SK-N-SH (cell line): ENCODE measurements at regions not wholly inside any gene's neighbourhood (a gene's known extent, or its start where the extent isn't known, plus 50 kb on each side); places are given as distances from the start of the nearest gene placed in this dataset.

ENCODE experiments used
- CTCF ChIA-PET: fragments of 300-600, 350-600 bp; formaldehyde crosslinking; extraction: SDS; loops from one replicate; lab custom pipeline; 2021; lab: Yijun Ruan, JAX
- POLR2A ChIA-PET: fragments of 350-600 bp; sonication (Branson Sonifier 250); formaldehyde crosslinking; extraction: SDS; loops from one replicate; lab custom pipeline; 2020; ENCODE audit warnings: antibody characterized with exemption, inconsistent platforms; lab: Yijun Ruan, JAX
- DNase-seq: peaks from one replicate; pipeline ENCODE4 v3.0.0; 2012
- H2AFZ ChIP-seq: fragments of 200-600 bp; sonication (generic); 2 replicates; pipeline ENCODE4 v1.8.1; 2016; ENCODE audit warnings: antibody characterized with exemption, mild to moderate bottlenecking, low read depth
- H3F3A ChIP-seq: fragments of 200-600 bp; sonication (generic); replicated peaks from 2 replicates; pipeline ENCODE3; 2016; ENCODE audit warnings: antibody characterized with exemption, mild to moderate bottlenecking; ENCODE audit not compliant: insufficient read depth
- H3K27ac ChIP-seq, 2 experiments: fragments of 200-500 bp in 1 of 2; fragments of 200-600 bp in 1 of 2; sonication (Bioruptor generic) in 1 of 2; sonication (generic), shearing (Covaris generic) in 1 of 2; 2 replicates each; pipeline versions ENCODE4 v1.5.1 to v1.6.1; 2014 to 2016; ENCODE audit warnings: low read depth in 2 of 2, inconsistent platforms in 1 of 2, low read length in 1 of 2, mild to moderate bottlenecking in 1 of 2, mixed read lengths in 1 of 2
- H3K27me3 ChIP-seq: fragments of 200-600 bp; sonication (generic), shearing (Covaris generic); 2 replicates; pipeline ENCODE4 v1.6.1; 2016; ENCODE audit warnings: mixed run types; ENCODE audit not compliant: insufficient read depth
- H3K36me3 ChIP-seq, 2 experiments: fragments of 200-500 bp in 1 of 2; fragments of 200-600 bp in 1 of 2; sonication (Bioruptor generic) in 1 of 2; sonication (generic) in 1 of 2; replicated peaks in 1 of 2; 2 replicates each; pipeline versions ENCODE3 to v1.5.1; 2014 to 2016; ENCODE audit warnings: low read length in 1 of 2, mild to moderate bottlenecking in 1 of 2; ENCODE audit not compliant: insufficient read depth in 2 of 2, control insufficient read depth in 1 of 2
- H3K4me1 ChIP-seq, 2 experiments: fragments of 200-500 bp in 1 of 2; fragments of 200-600 bp in 1 of 2; sonication (Bioruptor generic) in 1 of 2; sonication (generic), shearing (Covaris generic) in 1 of 2; 2 replicates each; pipeline versions ENCODE4 v1.5.1 to v1.6.1; 2014 to 2016; ENCODE audit warnings: low read depth in 1 of 2, low read length in 1 of 2, mixed run types in 1 of 2; ENCODE audit not compliant: insufficient read depth in 2 of 2, control insufficient read depth in 1 of 2
- H3K4me2 ChIP-seq: fragments of 200-600 bp; sonication (generic), shearing (Covaris generic); 2 replicates; pipeline ENCODE4 v1.6.1; 2017; ENCODE audit warnings: mixed run types
- H3K4me3 ChIP-seq, 2 experiments: fragments of 200-500 bp in 1 of 2; fragments of 200-600 bp in 1 of 2; sonication (Bioruptor generic) in 1 of 2; sonication (generic), shearing (Covaris generic) in 1 of 2; 2 replicates each; pipeline versions ENCODE4 v1.5.1 to v1.8.1; 2014 to 2016; ENCODE audit warnings: low read depth in 2 of 2, inconsistent platforms in 1 of 2, low read length in 1 of 2, mild to moderate bottlenecking in 1 of 2, mixed read lengths in 1 of 2, moderate library complexity in 1 of 2
- H3K79me2 ChIP-seq: fragments of 200-600 bp; sonication (generic); 2 replicates; pipeline ENCODE4 v1.8.1; 2017; ENCODE audit warnings: mild to moderate bottlenecking; ENCODE audit not compliant: insufficient read depth
- H3K9ac ChIP-seq: fragments of 200-600 bp; sonication (generic); 2 replicates; pipeline ENCODE4 v1.6.1; 2017; ENCODE audit warnings: mixed run types
- H3K9me2 ChIP-seq: fragments of 200-600 bp; sonication (generic); 2 replicates; pipeline ENCODE4 v1.6.1; 2017; ENCODE audit warnings: mixed run types
- H3K9me3 ChIP-seq: fragments of 200-600 bp; sonication (generic); 2 replicates; pipeline ENCODE4 v1.6.1; 2017; ENCODE audit warnings: mixed run types, mild to moderate bottlenecking, moderate library complexity
- H4K20me1 ChIP-seq: fragments of 200-600 bp; sonication (generic); 2 replicates; pipeline ENCODE4 v1.6.1; 2017; ENCODE audit warnings: mild to moderate bottlenecking, mixed run types; ENCODE audit not compliant: insufficient read depth
- CHD2 ChIP-seq: fragments of 150-350 bp; IDR thresholded peaks from 2 replicates; pipeline ENCODE4 v1.6.1; 2018; ENCODE audit warnings: low read length; ENCODE audit not compliant: partially characterized antibody
- ELF1 ChIP-seq: IDR thresholded peaks from 2 replicates; pipeline ENCODE4 v1.4.0; 2012
- GATA2 ChIP-seq: sonication (generic); formaldehyde crosslinking; IDR thresholded peaks from 2 replicates; pipeline ENCODE4 v1.5.0; 2020; ENCODE audit warnings: mild to moderate bottlenecking, missing genetic modification reagents
- JUND ChIP-seq: IDR thresholded peaks from 2 replicates; pipeline ENCODE4 v1.4.0; 2012
- MXI1 ChIP-seq: IDR thresholded peaks from 2 replicates; pipeline ENCODE4 v1.6.1; 2012; ENCODE audit warnings: mild to moderate bottlenecking, low read depth, low read length, improper control_type of control experiment
- NRF1 ChIP-seq: IDR thresholded peaks from 2 replicates; pipeline ENCODE4 v1.6.1; 2012; ENCODE audit warnings: low read depth, mild to moderate bottlenecking, low read length
- POLR2AphosphoS5 ChIP-seq: IDR thresholded peaks from 2 replicates; pipeline ENCODE4 v1.6.1; 2012; ENCODE audit warnings: low read depth, low read length
- RXRA ChIP-seq: IDR thresholded peaks from 2 replicates; pipeline ENCODE4 v1.4.0; 2012; ENCODE audit warnings: low read depth, mild to moderate bottlenecking, borderline replicate concordance
- SMC3 ChIP-seq: IDR thresholded peaks from 2 replicates; pipeline ENCODE4 v1.6.1; 2012; ENCODE audit warnings: low read depth, low read length, improper control_type of control experiment
- TAF1 ChIP-seq: IDR thresholded peaks from 2 replicates; pipeline ENCODE4 v1.6.1; 2012; ENCODE audit warnings: low read depth, mild to moderate bottlenecking, low read length, moderate library complexity, borderline replicate concordance
- TCF12 ChIP-seq: IDR thresholded peaks from 2 replicates; pipeline ENCODE4 v1.4.0; 2012
- TEAD4 ChIP-seq: IDR thresholded peaks from 2 replicates; pipeline ENCODE4 v1.4.0; 2012; ENCODE audit warnings: mild to moderate bottlenecking, borderline replicate concordance; ENCODE audit not compliant: insufficient read depth
- YY1 ChIP-seq: IDR thresholded peaks from 2 replicates; pipeline ENCODE4 v1.4.0; 2012; ENCODE audit warnings: low read depth, mild to moderate bottlenecking
- WGBS: methylation state at CpG from one replicate; pipeline ENCODE4 v1.1.6; 2017; ENCODE audit warnings: low lambda C conversion rate; 5-methylcytosine and 5-hydroxymethylcytosine counted together
- TF ChIP-seq, protein P1 (sequence below): IDR thresholded peaks from 2 replicates; pipeline ENCODE4 v1.4.0; 2012; ENCODE audit warnings: low read depth
- TF ChIP-seq, protein P2 (sequence below): IDR thresholded peaks from 2 replicates; pipeline ENCODE4; 2012
- TF ChIP-seq, protein P3 (sequence below): fragments of 200-600 bp; sonication (generic); IDR thresholded peaks from 2 replicates; pipeline ENCODE4 v1.6.1; 2017; ENCODE audit warnings: antibody characterized with exemption, mild to moderate bottlenecking, moderate library complexity
- TF ChIP-seq, protein P4 (sequence below): fragments of 150-350 bp; IDR thresholded peaks from 2 replicates; pipeline ENCODE4 v1.6.1; 2017; ENCODE audit warnings: antibody characterized with exemption, low read length, low read depth, borderline replicate concordance
- TF ChIP-seq, protein P5 (sequence below): fragments of 150-350 bp; IDR thresholded peaks from 2 replicates; pipeline ENCODE4 v1.6.1; 2016; ENCODE audit warnings: mild to moderate bottlenecking, low read depth, low read length
- TF ChIP-seq, protein P6 (sequence below): IDR thresholded peaks from 2 replicates; pipeline ENCODE4 v1.4.0; 2012; ENCODE audit warnings: low read depth, borderline replicate concordance
- TF ChIP-seq, protein P7 (sequence below): IDR thresholded peaks from 2 replicates; pipeline ENCODE4 v1.4.0; 2012; ENCODE audit warnings: low read depth, borderline replicate concordance

DNA sequence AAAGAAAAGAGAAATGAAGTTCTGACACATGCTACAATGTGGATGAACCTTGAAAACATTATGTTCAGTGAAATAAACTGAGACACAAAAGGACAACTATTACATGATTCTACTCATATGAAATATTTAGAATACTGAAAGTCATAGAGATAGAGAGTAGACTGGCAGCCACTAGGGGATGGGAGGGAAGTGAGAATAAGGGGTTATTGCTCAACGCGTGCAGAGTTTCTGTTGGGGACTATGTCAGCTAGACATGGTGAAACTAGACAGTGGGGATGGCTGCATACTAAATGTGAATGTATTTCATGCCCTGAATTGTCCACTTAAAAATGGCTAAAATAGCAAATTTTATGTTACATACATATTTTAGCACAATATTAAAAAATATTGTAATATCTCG is 108.7 kb upstream of the ATL2 start:
- Histone ChIP-seq H3K4me3 (no peak overlapping the region), H3K27me3 (no peaks in the 10 kb centered on the region), H3K79me2 (no peaks in the 10 kb centered on the region), H3K9ac (no peak overlapping the region), H3K27ac (no peak overlapping the region), H3F3A (no peaks in the 10 kb centered on the region), H3K9me2 (no peaks in the 10 kb centered on the region), H3K4me1 (peaks cover 0 to 7% of the 10 kb centered on the region in 2 experiments; a peak in 1 of 4 replicates), H3K9me3 (no peaks in the 10 kb centered on the region), H2AFZ (no peak overlapping the region), H4K20me1 (no peaks in the 10 kb centered on the region), H3K36me3 (no peaks in the 10 kb centered on the region), H3K4me2 (no peak overlapping the region)
- WGBS: 98% methylated on average over 3 of the region's 3 CpGs
- TF ChIP-seq CHD2: no peak
- TF ChIP-seq POLR2AphosphoS5: no peak
- no peak for TF ChIP-seq TAF1
- TF ChIP-seq, protein P1, sequence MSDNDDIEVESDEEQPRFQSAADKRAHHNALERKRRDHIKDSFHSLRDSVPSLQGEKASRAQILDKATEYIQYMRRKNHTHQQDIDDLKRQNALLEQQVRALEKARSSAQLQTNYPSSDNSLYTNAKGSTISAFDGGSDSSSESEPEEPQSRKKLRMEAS: no peak
- TF ChIP-seq, protein P2, sequence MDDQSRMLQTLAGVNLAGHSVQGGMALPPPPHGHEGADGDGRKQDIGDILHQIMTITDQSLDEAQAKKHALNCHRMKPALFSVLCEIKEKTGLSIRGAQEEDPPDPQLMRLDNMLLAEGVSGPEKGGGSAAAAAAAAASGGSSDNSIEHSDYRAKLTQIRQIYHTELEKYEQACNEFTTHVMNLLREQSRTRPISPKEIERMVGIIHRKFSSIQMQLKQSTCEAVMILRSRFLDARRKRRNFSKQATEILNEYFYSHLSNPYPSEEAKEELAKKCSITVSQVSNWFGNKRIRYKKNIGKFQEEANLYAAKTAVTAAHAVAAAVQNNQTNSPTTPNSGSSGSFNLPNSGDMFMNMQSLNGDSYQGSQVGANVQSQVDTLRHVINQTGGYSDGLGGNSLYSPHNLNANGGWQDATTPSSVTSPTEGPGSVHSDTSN: no peak
- no peak for TF ChIP-seq MXI1
- TF ChIP-seq RXRA: no peak
- TF ChIP-seq GATA2 (CRISPR knock-in tag): no peak
- TF ChIP-seq YY1: no peak
- no peak for TF ChIP-seq ELF1
- no peak for TF ChIP-seq NRF1
- TF ChIP-seq, protein P3, sequence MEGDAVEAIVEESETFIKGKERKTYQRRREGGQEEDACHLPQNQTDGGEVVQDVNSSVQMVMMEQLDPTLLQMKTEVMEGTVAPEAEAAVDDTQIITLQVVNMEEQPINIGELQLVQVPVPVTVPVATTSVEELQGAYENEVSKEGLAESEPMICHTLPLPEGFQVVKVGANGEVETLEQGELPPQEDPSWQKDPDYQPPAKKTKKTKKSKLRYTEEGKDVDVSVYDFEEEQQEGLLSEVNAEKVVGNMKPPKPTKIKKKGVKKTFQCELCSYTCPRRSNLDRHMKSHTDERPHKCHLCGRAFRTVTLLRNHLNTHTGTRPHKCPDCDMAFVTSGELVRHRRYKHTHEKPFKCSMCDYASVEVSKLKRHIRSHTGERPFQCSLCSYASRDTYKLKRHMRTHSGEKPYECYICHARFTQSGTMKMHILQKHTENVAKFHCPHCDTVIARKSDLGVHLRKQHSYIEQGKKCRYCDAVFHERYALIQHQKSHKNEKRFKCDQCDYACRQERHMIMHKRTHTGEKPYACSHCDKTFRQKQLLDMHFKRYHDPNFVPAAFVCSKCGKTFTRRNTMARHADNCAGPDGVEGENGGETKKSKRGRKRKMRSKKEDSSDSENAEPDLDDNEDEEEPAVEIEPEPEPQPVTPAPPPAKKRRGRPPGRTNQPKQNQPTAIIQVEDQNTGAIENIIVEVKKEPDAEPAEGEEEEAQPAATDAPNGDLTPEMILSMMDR: no peak
- TF ChIP-seq TEAD4: no peak
- TF ChIP-seq SMC3: no peak
- TF ChIP-seq, protein P4, sequence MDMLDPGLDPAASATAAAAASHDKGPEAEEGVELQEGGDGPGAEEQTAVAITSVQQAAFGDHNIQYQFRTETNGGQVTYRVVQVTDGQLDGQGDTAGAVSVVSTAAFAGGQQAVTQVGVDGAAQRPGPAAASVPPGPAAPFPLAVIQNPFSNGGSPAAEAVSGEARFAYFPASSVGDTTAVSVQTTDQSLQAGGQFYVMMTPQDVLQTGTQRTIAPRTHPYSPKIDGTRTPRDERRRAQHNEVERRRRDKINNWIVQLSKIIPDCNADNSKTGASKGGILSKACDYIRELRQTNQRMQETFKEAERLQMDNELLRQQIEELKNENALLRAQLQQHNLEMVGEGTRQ: no peak
- TF ChIP-seq, protein P5, sequence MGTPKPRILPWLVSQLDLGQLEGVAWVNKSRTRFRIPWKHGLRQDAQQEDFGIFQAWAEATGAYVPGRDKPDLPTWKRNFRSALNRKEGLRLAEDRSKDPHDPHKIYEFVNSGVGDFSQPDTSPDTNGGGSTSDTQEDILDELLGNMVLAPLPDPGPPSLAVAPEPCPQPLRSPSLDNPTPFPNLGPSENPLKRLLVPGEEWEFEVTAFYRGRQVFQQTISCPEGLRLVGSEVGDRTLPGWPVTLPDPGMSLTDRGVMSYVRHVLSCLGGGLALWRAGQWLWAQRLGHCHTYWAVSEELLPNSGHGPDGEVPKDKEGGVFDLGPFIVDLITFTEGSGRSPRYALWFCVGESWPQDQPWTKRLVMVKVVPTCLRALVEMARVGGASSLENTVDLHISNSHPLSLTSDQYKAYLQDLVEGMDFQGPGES: no peak
- TF ChIP-seq, protein P6, sequence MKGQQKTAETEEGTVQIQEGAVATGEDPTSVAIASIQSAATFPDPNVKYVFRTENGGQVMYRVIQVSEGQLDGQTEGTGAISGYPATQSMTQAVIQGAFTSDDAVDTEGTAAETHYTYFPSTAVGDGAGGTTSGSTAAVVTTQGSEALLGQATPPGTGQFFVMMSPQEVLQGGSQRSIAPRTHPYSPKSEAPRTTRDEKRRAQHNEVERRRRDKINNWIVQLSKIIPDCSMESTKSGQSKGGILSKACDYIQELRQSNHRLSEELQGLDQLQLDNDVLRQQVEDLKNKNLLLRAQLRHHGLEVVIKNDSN: no peak
- no peak for TF ChIP-seq JUND
- no peak for TF ChIP-seq TCF12
- TF ChIP-seq, protein P7, sequence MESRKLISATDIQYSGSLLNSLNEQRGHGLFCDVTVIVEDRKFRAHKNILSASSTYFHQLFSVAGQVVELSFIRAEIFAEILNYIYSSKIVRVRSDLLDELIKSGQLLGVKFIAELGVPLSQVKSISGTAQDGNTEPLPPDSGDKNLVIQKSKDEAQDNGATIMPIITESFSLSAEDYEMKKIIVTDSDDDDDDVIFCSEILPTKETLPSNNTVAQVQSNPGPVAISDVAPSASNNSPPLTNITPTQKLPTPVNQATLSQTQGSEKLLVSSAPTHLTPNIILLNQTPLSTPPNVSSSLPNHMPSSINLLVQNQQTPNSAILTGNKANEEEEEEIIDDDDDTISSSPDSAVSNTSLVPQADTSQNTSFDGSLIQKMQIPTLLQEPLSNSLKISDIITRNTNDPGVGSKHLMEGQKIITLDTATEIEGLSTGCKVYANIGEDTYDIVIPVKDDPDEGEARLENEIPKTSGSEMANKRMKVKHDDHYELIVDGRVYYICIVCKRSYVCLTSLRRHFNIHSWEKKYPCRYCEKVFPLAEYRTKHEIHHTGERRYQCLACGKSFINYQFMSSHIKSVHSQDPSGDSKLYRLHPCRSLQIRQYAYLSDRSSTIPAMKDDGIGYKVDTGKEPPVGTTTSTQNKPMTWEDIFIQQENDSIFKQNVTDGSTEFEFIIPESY: no peak
- CTCF ChIA-PET: interaction anchor here (0.6 to 1.5 kb wide), 2 partner anchors 18 to 46 kb away, joined by 3 to 4 read pairs; no protein-coding TSS in a partner anchor
- POLR2A ChIA-PET: no interaction called here
- no peak for DNase-seq
